CD4-positive, CD25-positive, alpha-beta regulatory T cell (primary cell): ENCODE measurements at regions not wholly inside any gene's neighbourhood (a gene's known extent, or its start where the extent isn't known, plus 50 kb on each side); places are given as distances from the start of the nearest gene placed in this dataset.
"Not testable (repeated sequence)": the region's sequence is repeated elsewhere in the genome, so short reads cannot be mapped to it uniquely, and the experiment has no call there.

Experiments
- ATAC-seq, 2 donors: fragments of 150-1000 bp; cut with Tn5 transposase; one replicate each; pipeline ENCODE4 v1.10.0; 2021; ENCODE audit warnings: low read depth in 2 of 2, moderate number of reproducible peaks in 2 of 2, moderate library complexity in 1 of 2
- DNase-seq, 3 donors: peaks; one replicate each; pipeline versions ENCODE4 v3.0.0 to v3.0.0-alpha.2; 2012 to 2022; ENCODE audit warnings: mixed read lengths in 1 of 3
- H3K27ac ChIP-seq: one replicate; pipeline ENCODE4 v1.7.0; 2013; ENCODE audit warnings: mild to moderate bottlenecking, low read length; ENCODE audit not compliant: insufficient read depth, poor library complexity, severe bottlenecking
- H3K27me3 ChIP-seq: one replicate; pipeline ENCODE4 v1.7.0; 2013; ENCODE audit warnings: low read length; ENCODE audit not compliant: control insufficient read depth, insufficient read depth
- H3K36me3 ChIP-seq: one replicate; pipeline ENCODE4 v1.7.0; 2013; ENCODE audit warnings: mild to moderate bottlenecking, low read length, moderate library complexity; ENCODE audit not compliant: control insufficient read depth, insufficient read depth
- H3K4me1 ChIP-seq: 2 replicates; pipeline ENCODE4 v1.7.0; 2013; ENCODE audit warnings: mild to moderate bottlenecking, low read length; ENCODE audit not compliant: insufficient read depth, control insufficient read depth, poor library complexity, severe bottlenecking
- H3K4me3 ChIP-seq: one replicate; pipeline ENCODE4 v1.7.0; 2013; ENCODE audit warnings: low read depth, mild to moderate bottlenecking, low read length, moderate library complexity
- H3K9me3 ChIP-seq, 2 experiments: 1 replicate in 1 of 2; 2 replicates in 1 of 2; pipeline ENCODE4 v1.7.0; 2013; ENCODE audit warnings: low read length in 2 of 2, mild to moderate bottlenecking in 1 of 2, moderate library complexity in 1 of 2; ENCODE audit not compliant: control insufficient read depth in 2 of 2
- H3K27ac Mint-ChIP-seq, 3 donors: one replicate each; pipeline ENCODE4 v1.8.0; 2020 to 2022; ENCODE audit warnings: mild to moderate bottlenecking in 3 of 3, mixed read lengths in 3 of 3, moderate library complexity in 2 of 3
- H3K27me3 Mint-ChIP-seq: one replicate; pipeline ENCODE4 v1.8.0; 2022; ENCODE audit warnings: mild to moderate bottlenecking, mixed read lengths
- H3K36me3 Mint-ChIP-seq: one replicate; pipeline ENCODE4 v1.8.0; 2020; ENCODE audit warnings: mixed read lengths
- H3K4me1 Mint-ChIP-seq, 4 donors: one replicate each; pipeline ENCODE4 v1.8.0; 2020 to 2022; ENCODE audit warnings: mixed read lengths in 4 of 4, mild to moderate bottlenecking in 1 of 4
- H3K4me3 Mint-ChIP-seq, 4 donors: one replicate each; pipeline ENCODE4 v1.8.0; 2020 to 2022; ENCODE audit warnings: mild to moderate bottlenecking in 4 of 4, mixed read lengths in 4 of 4, moderate library complexity in 3 of 4
- H3K9me3 Mint-ChIP-seq, 7 donors: one replicate each; pipeline ENCODE4 v1.8.0; 2020 to 2022; ENCODE audit warnings: mixed read lengths in 7 of 7, mild to moderate bottlenecking in 3 of 7, moderate library complexity in 2 of 7

DNA sequence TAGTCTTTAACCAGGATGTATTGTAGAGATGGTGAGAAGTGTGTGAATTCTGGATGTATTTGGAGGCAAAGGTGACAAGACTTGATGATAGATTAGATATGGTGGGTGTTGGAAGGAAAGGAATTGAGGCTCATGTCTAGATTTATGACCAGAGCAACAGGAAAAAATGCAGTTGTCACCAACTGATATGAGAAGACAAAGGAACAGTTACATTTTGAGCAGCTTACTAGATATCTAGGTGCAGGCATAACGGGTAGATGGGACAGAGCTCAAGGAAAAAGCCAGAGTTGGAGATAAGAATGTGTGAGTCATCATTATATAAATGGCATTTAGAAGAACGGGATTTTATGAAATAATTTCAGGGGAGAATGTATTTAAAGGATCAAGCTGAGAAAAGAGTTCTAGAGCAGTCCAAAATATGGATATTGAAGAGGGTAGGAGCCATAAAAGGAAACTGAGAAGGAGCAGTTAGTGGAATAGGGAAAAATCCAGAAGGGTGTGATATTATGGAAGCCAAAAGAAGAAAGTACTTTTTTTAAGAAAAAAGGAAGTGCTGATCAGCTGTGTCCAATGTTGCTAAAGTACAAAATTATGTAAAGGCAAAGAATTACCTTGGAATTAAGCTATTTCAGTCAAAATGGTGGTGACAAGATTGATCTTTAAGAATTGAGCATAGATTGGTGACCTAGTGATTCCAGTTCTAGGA, 262.5 kb downstream of the CGGBP1 start:
- Histone ChIP-seq H3K27me3 (peaks cover 23% of the 10 kb centered on the region), H3K4me3 (no peak overlapping the region), H3K4me1 (peaks cover 3% of the 10 kb centered on the region), H3K9me3 (no peaks in the 10 kb centered on the region), H3K27ac (no peak overlapping the region), H3K36me3 (no peaks in the 10 kb centered on the region)
- Mint-ChIP-seq H3K36me3 (no peaks in the 10 kb centered on the region), H3K4me3 (no peak overlapping the region), H3K27ac (no peak overlapping the region), H3K27me3 (peaks cover 47% of the 10 kb centered on the region), H3K4me1 (peaks cover 0 to 16% (median 7%) of the 10 kb centered on the region in 4 donors), H3K9me3 (peaks cover 0 to 2% (median 0%) of the 10 kb centered on the region in 7 donors)
- no peak for DNase-seq
- ATAC-seq: no peak

DNA sequence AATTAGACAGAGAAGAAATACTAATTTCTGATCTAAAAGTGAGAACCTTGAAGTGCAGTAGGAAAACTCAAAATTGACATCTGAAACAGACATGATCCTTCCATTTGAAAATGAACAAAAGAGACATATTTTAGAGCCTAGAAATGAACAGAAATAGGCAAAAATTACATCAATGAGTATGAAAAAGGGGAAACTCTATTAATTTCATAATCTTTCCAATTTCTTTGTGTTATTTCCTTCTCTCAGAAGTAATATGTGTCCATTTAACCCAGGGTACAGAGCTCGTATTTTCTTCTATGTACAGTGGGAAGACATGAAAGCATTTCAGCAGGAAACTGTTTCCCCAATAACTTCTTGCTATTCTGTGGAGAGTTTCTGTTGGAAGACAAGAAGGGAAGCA, 263.1 kb downstream of the CGGBP1 start:
- Mint-ChIP-seq H3K9me3 (peaks cover 0 to 2% (median 0%) of the 10 kb centered on the region in 7 donors), H3K4me3 (no peak overlapping the region), H3K4me1 (peaks cover 0 to 16% (median 7%) of the 10 kb centered on the region in 4 donors), H3K36me3 (no peaks in the 10 kb centered on the region), H3K27ac (peak overlapping the region in 1 of 3 donors; percentile 35), H3K27me3 (peaks cover 51% of the 10 kb centered on the region)
- Histone ChIP-seq H3K27ac (no peak overlapping the region), H3K4me1 (peaks cover 3% of the 10 kb centered on the region), H3K4me3 (no peak overlapping the region), H3K9me3 (no peaks in the 10 kb centered on the region), H3K36me3 (no peaks in the 10 kb centered on the region), H3K27me3 (peaks cover 23% of the 10 kb centered on the region)
- DNase-seq (no peak), ATAC-seq (no peak)

DNA sequence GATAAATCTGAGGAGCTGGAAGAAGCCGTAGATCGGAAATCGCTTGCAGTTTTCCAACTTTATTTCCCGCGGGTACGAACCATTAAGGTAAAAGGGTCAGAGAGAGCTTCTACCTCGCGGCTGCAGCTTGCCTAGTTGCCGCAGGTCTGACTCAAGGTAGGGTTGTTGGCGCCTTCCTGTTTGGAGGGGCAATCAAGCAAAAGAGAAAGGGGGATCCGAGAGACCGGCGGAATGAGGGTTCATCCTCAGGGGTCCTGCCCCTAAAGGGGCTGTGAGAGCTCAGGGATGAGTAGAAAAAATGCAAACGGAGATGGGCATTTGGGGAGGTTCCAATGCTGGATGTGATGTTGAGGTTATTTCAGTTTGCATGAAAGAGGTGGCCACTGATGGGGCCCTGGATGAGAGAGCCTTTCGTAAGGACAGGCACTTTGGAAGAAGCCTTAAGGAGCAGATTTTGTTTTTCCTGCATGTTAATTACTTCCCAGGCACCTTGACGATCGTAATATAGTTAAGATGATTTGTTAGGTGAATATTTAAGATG, 265.4 kb downstream of the CGGBP1 start:
- DNase-seq: no peak
- Mint-ChIP-seq H3K9me3 (peaks cover 0 to 2% (median 0%) of the 10 kb centered on the region in 7 donors), H3K27ac (peak overlapping the region in 1 of 3 donors; percentile 5), H3K27me3 (peaks cover 50% of the 10 kb centered on the region), H3K4me3 (peak overlapping the region in 2 of 4 donors; percentile 27 to 29), H3K4me1 (peaks cover 0 to 16% (median 7%) of the 10 kb centered on the region in 4 donors), H3K36me3 (no peaks in the 10 kb centered on the region)
- Histone ChIP-seq H3K36me3 (no peaks in the 10 kb centered on the region), H3K9me3 (no peaks in the 10 kb centered on the region), H3K4me3 (no peak overlapping the region), H3K4me1 (peaks cover 3% of the 10 kb centered on the region), H3K27ac (no peak overlapping the region), H3K27me3 (peaks cover 23% of the 10 kb centered on the region)
- ATAC-seq: no peak

DNA sequence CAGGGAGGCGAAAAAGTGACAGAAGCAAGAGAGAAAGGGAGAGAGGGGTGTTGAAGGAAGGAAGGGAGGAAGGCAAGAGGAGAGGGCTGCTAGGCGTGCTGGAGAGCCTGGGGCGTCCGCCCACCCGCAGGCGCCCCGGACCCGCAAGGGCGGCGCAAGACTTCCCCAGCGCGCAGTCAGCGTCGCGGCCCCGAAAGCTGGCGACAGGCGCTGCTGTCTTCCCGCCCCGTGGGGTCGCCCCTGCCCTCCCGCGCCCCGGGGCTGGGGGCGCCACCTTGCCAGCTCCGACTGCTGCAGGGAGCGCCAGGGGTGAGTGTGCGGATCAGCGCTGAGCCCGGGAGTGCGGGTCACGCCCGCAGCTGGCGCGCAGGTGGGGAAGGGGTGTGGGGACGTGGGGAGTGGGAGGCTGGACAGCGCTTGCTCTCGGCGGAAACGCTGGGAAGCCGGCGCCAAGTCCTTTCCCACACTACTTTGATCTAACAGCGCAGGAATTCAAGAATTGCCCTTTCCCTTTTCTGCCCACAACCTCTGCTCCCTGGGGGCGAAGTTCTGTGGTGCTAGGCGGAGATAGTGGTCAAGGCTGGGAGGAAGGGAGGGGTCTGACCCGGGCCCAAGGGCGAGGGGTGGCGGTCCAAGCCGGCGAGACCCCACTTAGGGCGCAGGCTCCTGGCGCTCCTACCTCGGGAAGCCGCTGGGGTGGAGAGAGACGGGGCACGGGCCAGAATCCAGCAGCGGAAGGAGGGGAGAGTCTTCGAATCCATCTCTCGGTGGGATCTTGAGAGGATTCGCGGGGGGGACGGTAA, 266.1 kb downstream of the CGGBP1 start, which contains the start of gene HTR1F:
HTR1F (plus strand) TSS at position 173 of the 803 bp plus-strand sequence.
- peak within 1 kb of the TSS in 1 of 3 donors; percentile 10 for H3K27ac Mint-ChIP-seq
- peaks cover 48% of the 10 kb centered on the region for H3K27me3 Mint-ChIP-seq
- peaks cover 0 to 16% (median 7%) of the 10 kb centered on the region in 4 donors for H3K4me1 Mint-ChIP-seq
- Histone ChIP-seq H3K27me3 (peaks cover 23% of the 10 kb centered on the region), H3K27ac (no peak within 1 kb of the TSS), H3K9me3 (no peaks in the 10 kb centered on the region), H3K4me1 (peaks cover 3% of the 10 kb centered on the region), H3K4me3 (no peak within 1 kb of the TSS), H3K36me3 (no peaks in the 10 kb centered on the region)
- DNase-seq (no peak), ATAC-seq (peak in 1 of 2 donors; percentile 31)
- peaks cover 0 to 2% (median 0%) of the 10 kb centered on the region in 7 donors for H3K9me3 Mint-ChIP-seq
- H3K4me3 Mint-ChIP-seq: peak within 1 kb of the TSS in 3 of 4 donors; percentile 27 to 39 (median 29)
- no peaks in the 10 kb centered on the region for H3K36me3 Mint-ChIP-seq

DNA sequence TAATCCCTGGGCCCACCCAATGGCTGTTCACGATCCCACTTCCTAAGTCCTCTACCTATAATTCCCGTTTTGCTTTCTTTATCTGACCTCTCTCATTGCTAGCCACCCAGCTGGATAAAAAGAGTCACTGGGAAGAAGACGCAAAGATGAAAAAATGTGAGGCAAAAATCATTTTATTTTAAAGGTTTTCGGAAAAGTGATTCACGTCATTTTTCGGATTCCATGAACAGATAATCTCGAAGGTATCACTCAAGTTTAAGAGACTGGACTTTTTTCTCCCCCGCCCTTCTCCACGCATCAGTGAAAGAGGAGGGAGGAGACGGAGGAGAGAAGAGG, 266.6 kb downstream of the CGGBP1 start:
- H3K27ac Mint-ChIP-seq: no peak overlapping the region

DNA sequence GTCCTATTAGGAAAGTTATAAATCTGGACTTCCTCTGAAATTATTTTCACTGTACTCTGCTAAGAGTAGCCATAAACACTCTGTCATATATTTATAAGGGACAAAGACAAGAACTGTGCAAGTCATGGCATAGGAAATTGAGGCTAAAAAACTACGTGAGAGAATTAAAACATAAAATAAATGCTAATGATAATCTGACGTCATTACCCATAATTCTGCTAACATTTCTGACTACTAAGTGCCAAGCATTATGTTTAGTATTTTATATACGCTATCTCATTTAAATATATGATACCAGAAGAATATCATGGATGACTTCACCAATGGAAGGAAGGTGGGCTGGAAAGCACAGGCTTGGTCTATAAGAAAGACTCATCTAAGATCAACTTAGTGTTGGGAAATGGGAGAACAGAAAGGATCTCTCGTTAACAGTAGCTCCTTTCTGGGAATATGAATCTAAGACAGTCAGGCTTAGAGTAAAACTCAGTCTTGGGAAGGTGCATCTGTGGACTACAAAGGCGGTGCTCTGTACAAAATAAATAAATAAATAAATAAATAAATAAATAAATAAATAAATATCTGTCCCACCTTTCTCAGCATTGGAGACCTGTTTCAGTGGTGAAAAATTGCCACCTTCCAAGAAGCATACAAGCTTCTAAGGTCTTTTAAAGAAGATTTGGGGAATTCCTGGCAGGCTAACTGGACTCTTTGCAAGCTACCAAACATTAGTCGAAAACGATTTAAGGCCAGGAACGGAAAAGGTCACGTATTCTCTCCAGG, 267.4 kb downstream of the CGGBP1 start:
- DNase-seq (no peak), ATAC-seq (no peak)
- Mint-ChIP-seq H3K36me3 (no peaks in the 10 kb centered on the region), H3K27ac (peak overlapping the region in 1 of 3 donors; percentile 10), H3K27me3 (peaks cover 48% of the 10 kb centered on the region), H3K4me1 (peaks cover 0 to 14% (median 5%) of the 10 kb centered on the region in 4 donors), H3K4me3 (no peak overlapping the region), H3K9me3 (peaks cover 0 to 2% (median 0%) of the 10 kb centered on the region in 7 donors)
- no peak overlapping the region for H3K27ac ChIP-seq
- H3K36me3 ChIP-seq: no peaks in the 10 kb centered on the region
- peaks cover 21% of the 10 kb centered on the region for H3K27me3 ChIP-seq
- no peak overlapping the region for H3K4me3 ChIP-seq
- no peaks in the 10 kb centered on the region for H3K9me3 ChIP-seq
- peaks cover 3% of the 10 kb centered on the region for H3K4me1 ChIP-seq

More for the DNA sequence above, 266.6 kb downstream of the CGGBP1 start:
- Mint-ChIP-seq H3K27me3 (peaks cover 48% of the 10 kb centered on the region), H3K36me3 (no peaks in the 10 kb centered on the region), H3K4me1 (peaks cover 0 to 16% (median 7%) of the 10 kb centered on the region in 4 donors), H3K4me3 (peak overlapping the region in 1 of 4 donors; percentile 39), H3K9me3 (peaks cover 0 to 2% (median 0%) of the 10 kb centered on the region in 7 donors)
- Histone ChIP-seq H3K27me3 (peaks cover 23% of the 10 kb centered on the region), H3K4me1 (peaks cover 3% of the 10 kb centered on the region), H3K27ac (no peak overlapping the region), H3K4me3 (no peak overlapping the region), H3K9me3 (no peaks in the 10 kb centered on the region), H3K36me3 (no peaks in the 10 kb centered on the region)
- ATAC-seq: no peak
- no peak for DNase-seq

DNA sequence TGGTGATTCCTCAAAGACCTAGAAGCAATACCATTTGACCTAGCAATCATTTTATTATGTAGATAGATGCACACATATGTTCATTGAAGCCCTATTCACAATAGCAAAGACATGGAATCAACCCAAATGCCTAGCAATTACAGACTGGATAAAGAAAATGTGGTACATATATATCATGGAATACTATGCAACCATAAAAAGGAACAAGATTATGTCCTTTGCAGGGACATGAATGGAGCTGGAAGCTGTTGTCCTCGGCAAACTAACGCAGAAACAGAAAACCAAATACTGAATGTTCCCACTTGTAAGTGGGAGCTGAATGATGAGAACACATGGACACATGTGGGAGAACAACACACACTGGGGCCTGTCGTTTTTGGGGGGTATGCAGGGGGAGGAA, 269.8 kb downstream of the CGGBP1 start:
- H3K36me3 Mint-ChIP-seq, H3K36me3 ChIP-seq, H3K4me3 ChIP-seq, DNase-seq, H3K4me3 Mint-ChIP-seq, H3K9me3 Mint-ChIP-seq, H3K27ac ChIP-seq, H3K27ac Mint-ChIP-seq, ATAC-seq, H3K9me3 ChIP-seq, H3K4me1 ChIP-seq: not testable (repeated sequence)
- H3K4me1 Mint-ChIP-seq: peaks cover 0 to 14% (median 5%) of the 10 kb centered on the region in 4 donors
- peaks cover 34% of the 10 kb centered on the region for H3K27me3 Mint-ChIP-seq
- peaks cover 11% of the 10 kb centered on the region for H3K27me3 ChIP-seq
